GM12891 (cell line): ENCODE measurements at regions not wholly inside any gene's neighbourhood (a gene's known extent, or its start where the extent isn't known, plus 50 kb on each side); places are given as distances from the start of the nearest gene placed in this dataset.
A peak's percentile ranks its signal among the peaks of the same experiment; 100 is the strongest.

Experiments used
- DNase-seq: peaks from one replicate; pipeline ENCODE4 v3.0.0; 2011; ENCODE audit warnings: low spot score; ENCODE audit not compliant: insufficient read length
- FAIRE-seq: peaks from 2 replicates; lab custom pipeline; 2011; peaks lifted over from hg19 to GRCh38; lab: Jason Lieb, UNC
- PAX5 ChIP-seq: IDR thresholded peaks from 2 replicates; pipeline ENCODE4 v1.6.1; 2011; ENCODE audit warnings: low read length, moderate library complexity, mild to moderate bottlenecking; ENCODE audit not compliant: insufficient read depth, severe bottlenecking
- POLR2A ChIP-seq: IDR thresholded peaks from 2 replicates; pipeline ENCODE4 v1.6.1; 2011; ENCODE audit warnings: low read depth, low read length, control low read depth
- POLR2AphosphoS5 ChIP-seq: IDR thresholded peaks from 2 replicates; pipeline ENCODE4 v1.6.1; 2011; ENCODE audit warnings: low read depth, low read length, control low read depth
- POU2F2 ChIP-seq: IDR thresholded peaks from 2 replicates; pipeline ENCODE4 v1.6.1; 2011; ENCODE audit warnings: low read depth, mild to moderate bottlenecking, control low read depth, low read length, moderate library complexity
- SPI1 ChIP-seq: IDR thresholded peaks from 2 replicates; pipeline ENCODE4 v1.6.1; 2011; ENCODE audit warnings: low read depth, low read length, control low read depth
- TAF1 ChIP-seq: IDR thresholded peaks from 2 replicates; pipeline ENCODE4 v1.6.1; 2011; ENCODE audit warnings: low read depth, low read length, control low read depth

DNA sequence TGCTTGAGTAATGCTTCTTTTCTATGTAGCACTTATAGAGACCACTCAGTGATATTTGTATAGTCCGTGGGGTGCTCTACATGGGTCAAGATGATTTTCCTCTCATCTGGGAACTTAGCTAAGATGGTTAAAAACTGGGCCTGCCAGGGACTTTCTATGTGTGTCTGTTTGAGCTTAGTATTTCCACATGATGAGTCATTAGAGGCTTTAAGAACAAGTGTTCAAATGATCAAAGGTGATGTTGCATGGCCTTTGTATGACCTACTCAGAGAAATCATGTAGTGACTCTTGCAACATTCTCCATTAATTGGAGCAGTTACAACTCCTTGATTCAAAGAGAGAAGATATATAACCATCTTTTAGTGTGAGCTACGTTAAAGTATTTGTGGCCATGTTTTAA is 1480.5 kb upstream of the IGFBP7 start:
- TF ChIP-seq TAF1: no peak
- TF ChIP-seq POLR2AphosphoS5: no peak
- TF ChIP-seq POU2F2: no peak
- TF ChIP-seq PAX5: no peak
- no peak for TF ChIP-seq POLR2A
- no peak for TF ChIP-seq SPI1
- FAIRE-seq: no peak
- DNase-seq: no peak

DNA sequence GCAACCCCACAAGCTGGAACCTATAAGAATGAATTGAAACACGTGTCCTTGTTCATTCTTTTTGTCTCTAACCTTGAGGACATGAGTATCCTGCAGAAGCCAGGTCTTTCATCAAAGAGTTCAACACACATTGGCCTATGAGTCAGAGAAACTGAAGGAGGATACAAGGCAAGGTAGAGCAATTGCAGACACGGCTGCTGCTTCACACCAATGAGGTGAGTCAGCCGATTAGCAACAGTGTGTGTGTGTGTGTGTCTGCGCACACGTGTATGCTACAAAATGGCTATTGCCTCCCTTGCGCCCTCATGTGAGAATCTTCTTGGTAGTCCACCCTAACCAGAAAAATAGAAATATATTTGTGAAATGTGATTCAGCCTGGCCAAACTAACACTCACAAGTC is 1477.7 kb upstream of the IGFBP7 start:
- DNase-seq (no peak), FAIRE-seq (no peak)
- TF ChIP-seq TAF1: no peak

DNA sequence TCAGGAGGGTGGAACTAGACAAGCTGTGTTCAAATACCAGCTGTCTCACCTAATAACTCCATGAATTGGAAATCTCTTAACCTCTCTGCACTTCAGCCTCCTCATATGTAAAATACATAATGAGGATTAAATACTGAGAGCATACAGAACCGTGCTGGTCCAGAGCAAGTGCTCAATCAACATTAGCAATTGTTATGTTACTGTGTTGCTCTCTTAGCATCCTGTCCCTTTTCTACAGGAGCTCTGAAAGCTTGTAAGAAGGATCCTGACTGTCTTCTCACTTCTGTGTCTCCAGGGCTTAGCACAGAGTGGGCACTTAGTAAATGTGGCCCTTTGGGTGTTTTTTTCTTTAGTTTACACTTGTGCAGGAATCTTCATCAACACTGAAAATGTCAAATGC is 1456.1 kb upstream of the IGFBP7 start:
- no peak for FAIRE-seq
- TF ChIP-seq TAF1 (no peak), POLR2A (no peak), SPI1 (no peak), POLR2AphosphoS5 (no peak), PAX5 (no peak), POU2F2 (no peak)
- no peak for DNase-seq

DNA sequence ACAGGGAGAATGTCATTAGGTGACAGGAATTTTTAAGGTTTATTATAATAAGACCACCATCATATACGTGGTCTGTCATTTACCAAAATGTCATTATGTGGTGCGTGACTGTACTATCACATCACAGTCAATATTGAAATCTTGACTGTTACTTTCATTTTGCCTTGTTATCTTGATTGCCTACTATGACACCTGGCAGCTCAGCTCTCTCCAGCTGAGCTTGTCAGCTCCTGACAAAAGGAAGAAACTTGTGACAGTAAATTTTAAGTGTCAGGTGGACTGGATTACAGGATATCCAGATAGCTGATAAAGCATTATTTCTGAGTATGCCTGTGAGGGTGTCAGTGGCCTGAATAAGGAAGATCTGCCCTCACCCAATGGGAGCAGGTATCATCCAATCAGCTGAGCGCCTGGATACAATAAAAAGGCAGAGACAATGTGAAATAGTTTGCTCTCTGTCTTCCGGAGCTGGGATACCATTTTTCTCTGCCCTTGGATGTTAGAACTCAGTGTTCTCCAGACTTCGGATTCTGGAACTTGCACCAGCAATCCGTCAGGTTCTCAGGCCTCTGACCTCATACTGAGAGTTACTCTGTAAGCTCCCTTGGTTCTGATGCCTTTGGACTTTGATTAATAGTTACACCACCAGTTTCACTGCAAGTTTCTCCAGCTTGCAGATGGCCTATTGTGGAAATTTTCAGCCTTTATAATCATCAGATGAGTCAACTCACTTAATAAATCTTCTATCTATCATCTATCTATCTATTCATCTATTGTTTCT is 1454.7 kb upstream of the IGFBP7 start:
- TF ChIP-seq POLR2AphosphoS5 (no peak), TAF1 (no peak)
- FAIRE-seq: no peak
- no peak for DNase-seq

DNA sequence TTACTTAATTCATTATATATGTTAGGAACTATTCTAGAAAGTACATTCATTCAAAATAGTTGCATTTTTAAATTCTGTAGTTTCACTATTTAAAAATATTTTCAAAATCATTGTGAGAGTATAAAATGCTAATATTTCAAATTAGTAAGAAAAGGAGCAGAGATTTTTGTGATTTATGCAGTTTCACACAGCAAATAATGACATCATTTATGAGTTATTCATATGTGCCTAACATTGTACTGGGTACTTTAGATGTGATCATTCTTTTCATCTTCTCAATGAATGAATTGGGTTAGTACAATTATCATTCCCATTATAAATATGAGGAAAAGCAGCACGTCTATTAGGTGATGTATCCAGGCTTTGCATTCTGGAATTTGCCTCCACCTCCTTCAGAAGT is 1451.0 kb upstream of the IGFBP7 start:
- no peak for FAIRE-seq
- no peak for DNase-seq
- no peak for TF ChIP-seq PAX5
- no peak for TF ChIP-seq POU2F2
- no peak for TF ChIP-seq TAF1
- no peak for TF ChIP-seq POLR2A
- no peak for TF ChIP-seq POLR2AphosphoS5
- no peak for TF ChIP-seq SPI1

DNA sequence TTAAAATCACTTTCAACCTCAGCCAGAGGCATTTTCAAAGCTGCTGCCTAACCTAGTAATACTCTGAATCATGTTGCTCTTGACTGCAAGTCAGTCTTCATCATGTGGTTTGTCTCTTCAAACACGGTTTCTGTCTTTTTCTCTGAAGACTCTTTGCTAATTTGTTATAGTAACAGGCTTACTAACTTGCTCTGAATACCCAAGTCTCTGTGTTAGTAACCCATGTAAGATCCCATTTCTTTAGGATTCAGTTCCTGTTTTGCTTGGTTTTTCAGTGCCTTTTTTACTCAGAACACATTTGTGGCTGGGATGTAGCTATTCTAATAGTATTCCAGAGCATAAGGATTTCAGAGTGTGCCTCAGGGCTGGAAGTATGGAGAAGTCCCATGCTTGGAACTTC is 1450.6 kb upstream of the IGFBP7 start:
- FAIRE-seq (no peak), DNase-seq (no peak)
- no peak for TF ChIP-seq POLR2AphosphoS5
- no peak for TF ChIP-seq POLR2A
- no peak for TF ChIP-seq PAX5
- peak; percentile 65 for TF ChIP-seq SPI1

DNA sequence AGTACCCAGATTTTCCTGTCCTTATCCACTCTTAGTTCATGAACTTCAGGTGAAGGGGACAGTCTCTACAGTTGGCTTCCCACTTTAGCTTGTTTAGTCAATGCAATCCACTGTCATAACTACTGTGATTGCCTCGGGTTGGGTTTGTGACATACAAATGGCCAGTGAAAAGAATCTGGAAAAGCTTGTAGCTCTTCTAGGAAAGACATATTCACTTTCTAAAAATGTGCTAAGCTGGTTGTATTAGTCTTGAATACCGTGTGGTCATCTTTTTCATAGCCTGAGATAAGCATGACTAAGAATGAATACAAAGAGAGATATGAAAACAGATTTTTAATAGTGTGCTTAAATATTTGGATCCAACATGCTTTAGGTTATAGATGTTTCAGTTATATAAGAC is 1443.5 kb upstream of the IGFBP7 start:
- DNase-seq: no peak
- TF ChIP-seq PAX5 (no peak), SPI1 (no peak), POLR2AphosphoS5 (no peak), TAF1 (no peak), POLR2A (no peak), POU2F2 (no peak)
- no peak for FAIRE-seq

DNA sequence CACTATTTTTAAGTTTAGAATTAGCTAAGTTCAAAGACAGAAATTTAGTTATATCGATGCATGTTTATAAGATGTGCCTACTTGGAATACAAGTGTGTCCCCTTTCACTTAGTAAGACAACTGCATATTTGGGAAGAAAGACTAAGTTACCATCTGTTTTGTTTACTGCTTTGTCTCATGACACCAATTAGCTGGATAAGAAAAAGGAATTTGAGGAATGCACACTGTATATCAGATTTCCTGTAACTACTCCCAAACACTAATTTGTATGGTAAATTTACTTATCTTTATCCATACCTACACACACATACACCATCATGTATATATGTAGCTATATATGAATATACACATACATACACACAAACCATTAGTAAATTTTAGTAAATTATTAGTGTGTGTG is 1442.8 kb upstream of the IGFBP7 start:
- FAIRE-seq (no peak), DNase-seq (no peak)
- TF ChIP-seq SPI1: no peak
- no peak for TF ChIP-seq POU2F2
- no peak for TF ChIP-seq PAX5
- TF ChIP-seq POLR2A: no peak
- no peak for TF ChIP-seq TAF1
- no peak for TF ChIP-seq POLR2AphosphoS5

DNA sequence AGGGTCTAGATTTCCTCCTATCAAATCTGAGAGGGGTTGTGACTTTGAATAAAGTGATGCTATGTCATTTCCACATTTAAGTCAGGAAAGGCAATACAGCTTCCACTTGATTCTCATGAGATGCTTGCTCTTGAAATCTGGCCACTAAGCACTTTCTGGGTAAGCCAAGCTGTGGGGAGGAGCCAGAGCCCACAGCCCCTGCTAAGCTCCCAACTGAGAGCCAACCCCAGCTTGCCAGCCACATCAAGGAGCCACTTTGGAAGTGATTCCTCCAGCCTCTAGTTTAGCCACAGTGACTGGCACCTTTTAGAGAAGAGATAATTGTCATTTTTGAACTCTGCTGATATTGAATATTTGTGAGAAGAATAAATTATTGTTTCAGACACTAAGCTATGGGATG is 1441.5 kb upstream of the IGFBP7 start:
- TF ChIP-seq PAX5 (no peak), SPI1 (no peak), POLR2A (no peak), POU2F2 (no peak), POLR2AphosphoS5 (no peak), TAF1 (no peak)
- no peak for FAIRE-seq
- DNase-seq: no peak

DNA sequence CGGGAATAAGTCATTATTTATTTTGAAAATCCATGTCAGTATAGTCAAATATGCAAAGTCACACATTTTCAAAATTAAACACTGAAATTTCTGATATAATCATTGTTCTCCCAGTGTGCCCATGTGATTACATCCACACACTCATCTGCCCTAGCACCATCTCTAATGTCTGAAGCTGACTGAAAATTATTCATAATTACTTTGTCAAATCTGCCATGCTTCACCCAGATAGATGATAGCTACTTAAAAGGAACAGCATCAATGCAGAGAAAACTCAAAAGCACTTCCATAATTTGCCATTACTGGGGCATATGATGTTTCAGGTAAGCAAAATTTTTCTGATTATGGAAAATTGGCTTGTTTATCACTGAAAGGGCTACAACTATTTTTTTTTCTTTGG is 1433.3 kb upstream of the IGFBP7 start:
- DNase-seq (no peak), FAIRE-seq (no peak)
- TF ChIP-seq POU2F2 (no peak), POLR2A (no peak), SPI1 (no peak), PAX5 (no peak)
